Mesenteric fat pad (tissue), 1 donor: ENCODE measurements at regions not wholly inside any gene's neighbourhood (a gene's known extent, or its start where the extent isn't known, plus 50 kb on each side); places are given as distances from the start of the nearest gene placed in this dataset.
"Not testable (repeated sequence)": the region's sequence is repeated elsewhere in the genome, so short reads cannot be mapped to it uniquely, and the experiment has no call there.

Experiments used
- DNase-seq: peaks from one replicate; pipeline ENCODE4 v3.0.0-alpha.2; 2020; ENCODE audit warnings: low spot score
- donor health status: DM: yes; HTN: yes; CAD: no.

GRCh38 chr10:124324856-124325632 is 93.7 kb downstream of the OAT start:
- peak; percentile 81 for DNase-seq

DNA sequence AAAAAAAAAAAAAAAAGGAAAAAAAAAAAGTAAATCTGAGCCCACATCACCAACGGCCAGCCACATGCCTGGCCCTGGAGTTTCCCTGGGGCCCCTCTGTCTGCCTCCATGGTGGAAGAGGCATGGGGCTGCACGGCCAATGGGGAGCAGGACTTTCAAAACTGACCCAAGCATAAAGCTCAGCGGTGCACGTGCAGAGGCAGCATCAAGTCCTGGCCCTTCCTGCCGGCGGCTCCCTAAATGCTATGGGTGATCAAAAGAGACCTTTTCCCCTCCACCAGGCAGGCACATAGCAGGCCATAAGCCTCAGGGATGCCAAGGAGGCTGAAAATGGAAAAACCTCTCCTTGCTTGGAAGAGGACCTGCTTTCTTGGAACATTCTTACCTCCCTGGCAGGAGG is 94.3 kb downstream of the OAT start:
- DNase-seq: peak; percentile 68

DNA sequence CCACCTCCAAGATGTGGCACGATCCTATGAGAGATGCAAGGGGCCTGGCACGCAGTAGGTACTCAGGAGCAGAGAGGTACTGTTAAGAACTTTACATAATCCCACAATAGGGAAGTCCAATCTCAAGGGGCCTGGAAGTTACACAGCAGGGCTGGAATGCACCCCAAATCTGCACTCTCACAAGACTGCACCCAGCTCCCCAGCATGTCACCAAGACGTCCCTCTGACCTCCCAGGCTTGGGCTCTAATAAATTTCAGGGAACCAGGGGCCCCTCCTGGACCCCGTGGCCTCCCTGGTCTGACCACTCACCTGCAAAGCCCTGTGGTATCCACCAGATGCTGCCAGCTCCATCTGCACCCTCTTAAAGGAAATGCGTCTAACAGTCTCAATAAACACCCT is 94.9 kb downstream of the OAT start:
- peak; percentile 76 for DNase-seq

DNA sequence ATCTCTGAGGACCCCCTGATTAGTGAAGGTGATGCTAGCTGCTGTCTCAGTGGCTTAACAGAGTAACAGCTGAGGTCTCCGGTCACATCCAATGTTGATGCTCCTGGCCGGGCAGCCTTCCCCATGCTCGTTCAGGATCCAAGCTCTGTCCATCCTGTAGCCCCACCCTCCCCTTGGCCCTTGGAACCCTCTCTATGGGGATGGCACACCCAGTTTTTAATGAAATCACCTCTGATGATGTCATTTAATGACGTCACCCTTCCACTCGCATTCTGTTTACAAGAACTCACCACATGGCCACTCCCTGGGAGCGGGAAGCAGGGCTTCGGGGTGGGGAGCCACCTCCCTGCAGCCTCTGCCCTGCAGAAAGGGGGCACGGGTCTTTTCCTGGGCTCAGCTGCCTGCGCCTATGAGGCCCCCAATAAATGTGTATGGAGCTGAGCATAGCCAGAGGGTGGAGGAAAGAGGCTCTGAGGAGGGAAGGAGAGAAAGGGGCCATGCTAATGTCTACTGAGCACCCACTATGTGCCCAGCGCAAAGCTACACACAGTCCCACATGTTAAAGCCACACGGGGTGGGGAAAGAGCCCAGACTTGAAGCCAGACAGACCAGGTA is 95.5 kb downstream of the OAT start:
- peak; percentile 49 for DNase-seq

GRCh38 chr10:124322191-124322980 is 96.3 kb downstream of the OAT start:
- DNase-seq: peak; percentile 78

- peak; percentile 47 for DNase-seq
Observed at GRCh38 chr10:124321433-124322089, 97.2 kb downstream of the OAT start.

- peak; percentile 86 for DNase-seq
Observed at GRCh38 chr10:124320778-124321432, 97.8 kb downstream of the OAT start.

DNA sequence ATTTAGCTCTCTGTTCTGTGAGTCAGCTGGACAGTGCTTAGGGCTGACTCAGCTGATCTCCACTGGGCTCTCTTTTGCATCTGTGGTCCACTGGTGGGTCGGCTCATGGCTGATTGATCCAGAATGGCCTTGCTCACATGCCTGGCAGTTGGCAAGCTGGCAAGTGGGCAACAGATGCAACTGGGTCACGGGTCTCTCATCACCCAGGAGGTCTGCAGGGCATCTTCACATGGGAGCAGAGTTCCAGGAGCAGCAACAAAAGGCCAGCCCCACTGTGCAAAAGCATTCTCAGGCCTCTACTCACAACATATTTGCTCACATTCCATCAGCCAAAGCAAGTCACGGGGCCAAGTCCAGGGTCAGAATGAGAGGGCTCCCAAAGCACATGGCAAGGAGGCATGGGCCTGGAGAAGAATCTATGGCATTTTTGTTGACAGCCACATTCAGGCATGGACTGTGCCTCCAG is 98.8 kb downstream of the OAT start:
- peak; percentile 64 for DNase-seq

DNA sequence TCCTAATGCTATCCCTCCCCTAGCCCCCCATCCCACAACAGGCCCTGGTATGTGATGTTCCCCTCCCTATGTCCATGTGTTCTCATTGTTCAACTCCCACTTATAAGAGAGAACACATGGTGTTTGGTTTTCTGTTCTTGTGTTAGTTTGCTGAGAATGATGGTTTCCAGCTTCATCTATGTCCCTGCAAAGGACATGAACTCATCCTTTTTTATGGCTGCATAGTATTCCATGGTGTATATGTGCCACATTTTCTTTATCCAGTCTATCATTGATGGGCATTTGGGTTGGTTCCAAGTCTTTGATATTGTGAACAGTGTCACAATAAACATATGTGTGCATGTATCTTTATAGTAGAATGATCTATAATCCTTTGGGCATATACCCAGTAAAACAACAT is 99.2 kb downstream of the OAT start:
- DNase-seq: not testable (repeated sequence)

DNA sequence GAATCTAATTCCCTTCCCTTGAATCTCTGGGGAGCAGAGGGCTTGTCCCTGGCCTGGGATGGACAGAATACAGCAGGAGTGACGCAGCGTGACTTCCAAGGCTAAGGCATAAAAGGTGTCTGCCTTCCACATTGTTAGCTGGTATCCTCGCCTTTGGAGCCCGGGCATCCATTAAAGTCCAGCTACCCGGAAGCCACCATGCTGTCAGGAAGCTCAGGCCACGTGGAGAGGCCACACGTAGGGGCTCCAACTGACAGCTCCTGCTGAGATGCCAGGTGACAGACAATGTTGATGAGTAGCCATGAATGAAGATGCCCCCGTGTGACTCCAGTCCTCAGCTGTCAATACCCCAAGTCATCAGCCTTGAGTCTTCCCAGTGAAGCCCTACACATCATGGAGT is 99.9 kb downstream of the OAT start:
- DNase-seq: peak; percentile 64

DNA sequence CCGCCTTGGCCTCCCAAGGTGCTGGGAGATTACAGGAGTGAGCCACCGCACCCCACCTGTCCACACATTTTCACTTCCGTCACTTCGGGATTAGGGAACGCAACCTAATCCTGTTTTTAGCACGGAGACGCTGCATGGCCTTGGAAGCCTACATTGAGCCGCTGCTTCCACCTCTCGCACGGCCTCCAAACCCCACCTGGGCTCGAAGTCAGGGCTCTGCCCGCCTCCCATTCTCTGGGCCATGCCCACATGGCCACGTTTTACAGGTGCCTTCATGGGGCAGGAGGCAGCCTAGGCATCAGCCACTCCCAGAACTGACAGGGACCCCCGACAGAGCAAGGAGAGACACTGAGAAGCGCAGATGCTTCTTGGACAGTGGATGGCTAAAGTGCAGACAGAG is 100.6 kb downstream of the OAT start:
- DNase-seq: peak; percentile 86

DNA sequence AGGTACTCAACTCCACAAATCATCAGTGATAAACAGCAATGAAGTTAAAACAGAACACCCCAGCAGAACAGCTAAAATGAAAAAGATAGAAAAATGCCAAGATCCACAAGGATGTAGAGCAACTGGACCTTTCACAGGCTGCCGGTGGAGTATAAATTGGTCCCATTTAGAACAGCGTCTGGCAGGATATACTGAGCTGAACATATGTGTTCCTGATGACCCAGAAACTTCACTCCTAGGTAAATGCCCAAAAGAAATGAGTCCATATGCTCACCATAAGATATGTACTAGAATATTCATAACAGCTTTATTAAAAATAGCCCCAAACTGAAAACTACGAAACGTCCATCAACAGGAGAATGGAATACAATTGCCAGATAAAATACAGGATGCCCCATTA is 102.4 kb downstream of the OAT start:
- no peak for DNase-seq

DNA sequence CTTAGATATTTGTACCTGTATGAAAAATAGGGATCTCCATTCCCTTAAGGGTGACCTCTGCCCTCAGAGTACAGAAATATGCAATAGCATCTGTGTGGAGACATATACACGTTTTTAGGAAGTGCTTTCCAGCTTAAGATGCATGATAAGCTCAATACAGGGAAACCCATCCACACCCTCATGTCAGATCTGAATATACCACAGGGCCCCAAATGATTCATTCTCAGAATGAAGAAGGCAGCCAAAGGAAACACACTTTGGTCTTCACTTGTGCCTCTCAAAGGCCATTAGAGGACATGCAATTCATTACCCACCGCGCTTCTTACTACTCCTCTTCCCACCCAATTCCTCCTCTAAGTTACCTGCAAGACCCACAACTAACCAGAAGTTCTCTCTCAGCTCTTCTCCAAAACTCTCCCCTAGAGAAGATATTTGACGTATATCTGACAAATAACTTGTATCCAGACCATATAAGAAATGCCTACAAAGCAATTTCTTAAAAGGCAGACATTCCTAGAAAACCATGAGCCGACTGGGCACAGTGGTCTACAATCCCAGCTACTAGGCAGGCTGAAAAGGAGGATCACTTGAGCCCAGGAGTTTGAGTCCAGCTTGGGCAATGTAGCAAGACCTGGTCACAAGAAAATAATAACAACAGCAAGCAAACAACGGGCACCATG is 103.0 kb downstream of the OAT start:
- DNase-seq: peak; percentile 37

GRCh38 chr10:124313374-124313773 is 105.3 kb downstream of the OAT start:
- peak; percentile 39 for DNase-seq

- DNase-seq: no peak
Observed at GRCh38 chr10:124308811-124309210, 109.9 kb downstream of the OAT start.

GRCh38 chr10:124308056-124308645 is 110.6 kb downstream of the OAT start:
- DNase-seq: peak; percentile 69

GRCh38 chr10:124307591-124307990 is 111.1 kb downstream of the OAT start:
- DNase-seq: peak; percentile 55

DNA sequence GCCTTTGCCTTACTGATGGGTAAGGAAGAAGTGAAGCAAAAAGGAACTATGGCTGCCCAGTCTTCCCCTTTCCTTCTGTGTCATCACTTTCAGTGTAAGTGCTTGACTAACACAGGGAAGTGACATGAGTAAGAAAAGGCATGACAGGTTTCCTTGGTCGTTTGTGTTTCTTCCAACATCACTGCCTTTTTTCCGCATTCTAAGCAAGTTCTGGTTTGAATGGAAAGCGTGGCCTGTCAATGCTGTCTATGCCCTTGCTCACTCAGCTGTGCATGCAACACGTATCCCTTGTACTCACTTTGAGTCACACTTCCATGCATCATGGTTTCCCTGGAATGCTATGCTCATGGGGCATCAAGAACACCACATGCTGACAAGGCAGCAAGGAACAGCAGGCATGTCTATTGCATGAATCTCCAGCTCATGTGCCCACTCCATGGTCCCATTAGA is 111.8 kb downstream of the OAT start:
- peak; percentile 24 for DNase-seq

GRCh38 chr10:124306520-124306919 is 112.2 kb downstream of the OAT start:
- DNase-seq: no peak

- DNase-seq: no peak
Observed at GRCh38 chr10:124305984-124306383, 112.7 kb downstream of the OAT start.
